HFFc6 (cell line): ENCODE measurements at regions not wholly inside any gene's neighbourhood (a gene's known extent, or its start where the extent isn't known, plus 50 kb on each side); places are given as distances from the start of the nearest gene placed in this dataset.

Source experiments
- DNase-seq: peaks from one replicate; pipeline ENCODE4 v3.0.0-alpha.2; 2018
- H3K27ac Mint-ChIP-seq: 2 replicates; pipeline ENCODE4 v1.8.0; 2020; ENCODE audit warnings: mild to moderate bottlenecking, mixed read lengths
- H3K27me3 Mint-ChIP-seq: 2 replicates; pipeline ENCODE4 v1.8.0; 2021; ENCODE audit warnings: mild to moderate bottlenecking, moderate library complexity, mixed read lengths; ENCODE audit not compliant: insufficient read depth
- H3K36me3 Mint-ChIP-seq: 2 replicates; pipeline ENCODE4 v1.8.0; 2021; ENCODE audit warnings: low read depth, mixed read lengths
- H3K4me1 Mint-ChIP-seq: 2 replicates; pipeline ENCODE4 v1.8.0; 2020; ENCODE audit warnings: low read depth, mixed read lengths
- H3K4me3 Mint-ChIP-seq: 2 replicates; pipeline ENCODE4 v1.8.0; 2020; ENCODE audit warnings: mild to moderate bottlenecking, moderate library complexity, mixed read lengths
- H3K9me3 Mint-ChIP-seq: 2 replicates; pipeline ENCODE4 v1.8.0; 2020; ENCODE audit warnings: mild to moderate bottlenecking, mixed read lengths
- TF ChIP-seq, protein P1 (sequence below): fragments of 200-600 bp; sonication (generic); IDR thresholded peaks from 2 replicates; pipeline ENCODE4 v1.5.0; 2021; ENCODE audit warnings: antibody characterized with exemption, mild to moderate bottlenecking

DNA sequence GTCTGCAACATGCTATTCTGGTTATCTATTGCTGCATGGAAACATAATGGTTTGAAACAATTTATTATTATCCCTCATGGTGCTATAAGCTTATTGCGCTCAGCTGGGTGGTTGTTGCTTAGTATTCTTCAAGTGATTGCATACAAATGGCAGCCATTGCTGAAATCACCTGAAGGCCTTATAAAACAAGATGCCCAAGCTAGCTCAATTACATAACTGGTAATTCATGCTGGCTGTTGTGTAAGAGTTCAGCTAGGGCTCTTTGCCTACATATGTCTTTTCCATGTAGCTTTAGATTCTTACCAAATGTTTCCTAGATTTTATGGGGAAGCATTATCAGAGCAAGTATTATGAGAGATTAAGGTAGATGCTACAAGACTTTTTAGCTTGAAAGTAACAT lies 644.0 kb upstream of the CBLB start:
- Mint-ChIP-seq H3K4me3 (no peak overlapping the region), H3K9me3 (no peaks in the 10 kb centered on the region), H3K27me3 (no peaks in the 10 kb centered on the region), H3K27ac (no peak overlapping the region), H3K36me3 (no peaks in the 10 kb centered on the region), H3K4me1 (peaks cover 14% of the 10 kb centered on the region)
- TF ChIP-seq, protein P1, sequence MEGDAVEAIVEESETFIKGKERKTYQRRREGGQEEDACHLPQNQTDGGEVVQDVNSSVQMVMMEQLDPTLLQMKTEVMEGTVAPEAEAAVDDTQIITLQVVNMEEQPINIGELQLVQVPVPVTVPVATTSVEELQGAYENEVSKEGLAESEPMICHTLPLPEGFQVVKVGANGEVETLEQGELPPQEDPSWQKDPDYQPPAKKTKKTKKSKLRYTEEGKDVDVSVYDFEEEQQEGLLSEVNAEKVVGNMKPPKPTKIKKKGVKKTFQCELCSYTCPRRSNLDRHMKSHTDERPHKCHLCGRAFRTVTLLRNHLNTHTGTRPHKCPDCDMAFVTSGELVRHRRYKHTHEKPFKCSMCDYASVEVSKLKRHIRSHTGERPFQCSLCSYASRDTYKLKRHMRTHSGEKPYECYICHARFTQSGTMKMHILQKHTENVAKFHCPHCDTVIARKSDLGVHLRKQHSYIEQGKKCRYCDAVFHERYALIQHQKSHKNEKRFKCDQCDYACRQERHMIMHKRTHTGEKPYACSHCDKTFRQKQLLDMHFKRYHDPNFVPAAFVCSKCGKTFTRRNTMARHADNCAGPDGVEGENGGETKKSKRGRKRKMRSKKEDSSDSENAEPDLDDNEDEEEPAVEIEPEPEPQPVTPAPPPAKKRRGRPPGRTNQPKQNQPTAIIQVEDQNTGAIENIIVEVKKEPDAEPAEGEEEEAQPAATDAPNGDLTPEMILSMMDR: no peak
- no peak for DNase-seq

DNA sequence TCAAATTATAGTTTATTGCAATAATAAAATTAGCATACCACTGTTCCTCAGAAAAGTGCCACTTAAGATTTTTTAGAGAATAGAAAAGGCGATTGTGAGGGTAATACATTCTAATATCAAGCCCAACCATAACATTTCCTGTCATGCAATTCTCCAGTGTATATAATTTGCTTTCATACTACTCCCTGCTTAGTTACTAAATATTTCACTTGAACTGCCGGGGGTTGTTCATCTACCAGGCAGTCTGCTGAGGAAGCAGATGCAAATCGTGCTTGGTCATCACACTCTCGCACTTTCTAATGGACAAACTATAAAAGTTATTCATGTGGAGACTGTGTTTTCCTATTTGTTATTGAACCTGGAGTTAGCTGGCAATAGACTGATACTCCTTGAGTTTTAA lies 645.6 kb upstream of the CBLB start:
- Mint-ChIP-seq H3K27me3 (no peaks in the 10 kb centered on the region; the same call in 1 of the 2 replicates), H3K36me3 (no peaks in the 10 kb centered on the region), H3K4me3 (no peak overlapping the region), H3K9me3 (no peaks in the 10 kb centered on the region), H3K27ac (no peak overlapping the region), H3K4me1 (peaks cover 27% of the 10 kb centered on the region)
- DNase-seq: no peak
- TF ChIP-seq, protein P1: no peak

GRCh38 chr3:106518516-106518915 lies 649.7 kb upstream of the CBLB start:
- Mint-ChIP-seq H3K4me3 (no peak overlapping the region), H3K27me3 (no peaks in the 10 kb centered on the region; the same call in 1 of the 2 replicates), H3K4me1 (peaks cover 17% of the 10 kb centered on the region), H3K27ac (peak overlapping the region; percentile 2; the same call in 1 of the 2 replicates), H3K9me3 (no peaks in the 10 kb centered on the region), H3K36me3 (peaks cover 4% of the 10 kb centered on the region; the same call in 1 of the 2 replicates)
- DNase-seq: peak; percentile 28
- TF ChIP-seq, protein P1: no peak

- no peak overlapping the region for H3K27ac Mint-ChIP-seq
- H3K27me3 Mint-ChIP-seq: no peaks in the 10 kb centered on the region; the same call in 1 of the 2 replicates
- H3K9me3 Mint-ChIP-seq: peaks cover 7% of the 10 kb centered on the region
- peaks cover 7% of the 10 kb centered on the region for H3K36me3 Mint-ChIP-seq
- no peak overlapping the region for H3K4me3 Mint-ChIP-seq
- peaks cover 17% of the 10 kb centered on the region for H3K4me1 Mint-ChIP-seq
- TF ChIP-seq, protein P1: no peak
- DNase-seq: no peak
Observed at GRCh38 chr3:106522397-106522796, 653.6 kb upstream of the CBLB start.

GRCh38 chr3:106528932-106529331 lies 660.1 kb upstream of the CBLB start:
- TF ChIP-seq, protein P1: no peak
- Mint-ChIP-seq H3K27ac (no peak overlapping the region), H3K9me3 (peaks cover 11% of the 10 kb centered on the region), H3K4me1 (peaks cover 6% of the 10 kb centered on the region; the same call in 1 of the 2 replicates), H3K4me3 (no peak overlapping the region), H3K27me3 (no peaks in the 10 kb centered on the region; the same call in 1 of the 2 replicates), H3K36me3 (peaks cover 4% of the 10 kb centered on the region; the same call in 1 of the 2 replicates)
- no peak for DNase-seq

DNA sequence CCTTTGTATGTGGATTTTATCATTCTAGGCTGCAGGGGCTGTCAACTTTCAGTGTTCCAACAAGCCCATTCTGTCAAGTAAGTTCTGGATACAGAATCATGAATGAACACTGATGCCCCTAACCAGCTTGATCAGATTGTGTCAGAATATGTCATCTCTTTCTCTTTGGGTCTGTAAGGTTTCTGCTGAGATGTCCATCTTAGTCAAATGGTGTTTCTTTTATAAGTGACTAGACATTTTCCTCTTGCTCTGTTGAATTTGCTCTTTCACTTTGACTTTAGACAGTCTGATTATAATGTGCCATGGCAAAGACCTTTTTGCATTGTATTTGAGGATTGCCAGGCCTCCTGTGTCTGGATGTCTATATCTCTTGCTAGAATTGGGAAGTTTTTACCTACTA lies 660.9 kb upstream of the CBLB start:
- no peak overlapping the region for H3K27ac Mint-ChIP-seq

More for the DNA sequence above, 660.9 kb upstream of the CBLB start:
- Mint-ChIP-seq H3K4me3 (no peak overlapping the region), H3K36me3 (peaks cover 7% of the 10 kb centered on the region; the same call in 1 of the 2 replicates), H3K27me3 (peaks cover 1% of the 10 kb centered on the region), H3K9me3 (peaks cover 14% of the 10 kb centered on the region), H3K4me1 (peaks cover 14% of the 10 kb centered on the region)
- TF ChIP-seq, protein P1: no peak
- DNase-seq: no peak
